ENCODE measurements at regions not wholly inside any gene's neighbourhood (a gene's known extent, or its start where the extent isn't known, plus 50 kb on each side); places are given as distances from the start of the nearest gene placed in this dataset.

- ATAC-seq (no peak), DNase-seq (ENCODE audit: low read depth in 1 of 2, low spot score in 1 of 2) (no peak), FAIRE-seq (no peak)
- TF ChIP-seq HDAC2 (IDR thresholded peaks at IDR 0.05) = no peak
- peak; percentile 54 for TF ChIP-seq ZFP36 (IDR thresholded peaks at IDR 0.05; ENCODE audit: borderline replicate concordance, partially characterized antibody)
- CTCF ChIA-PET = interaction anchor here (0.6 to 6.3 kb wide), 6 partner anchors 21 to 202 kb away, joined by 3 to 73 read pairs (median 4); no protein-coding TSS in a partner anchor
- H3K9me3 ChIP-seq = no peaks in the 10 kb centered on the region
- POLR2A ChIA-PET = interaction anchor here (0.5 to 7.0 kb wide), 2 partner anchors 22 to 127 kb away, joined by 3 to 42 read pairs; partner anchors contain the start of gene GADD45A
- peak overlapping the region; percentile 83 for H3K4me2 ChIP-seq
- H3K4me1 ChIP-seq = peaks cover 30% of the 10 kb centered on the region
- peak overlapping the region; percentile 27; the same call in 1 of the 3 replicates for H3K4me3 ChIP-seq
- peak overlapping the region; percentile 65 to 81; a peak in 5 of 6 replicates for H3K27ac ChIP-seq
- WGBS (ENCODE audit: missing lambda C conversion rate) = 81% methylated on average over 9 of the region's 9 CpGs
Observed at GRCh38 chr1:67558449-67559193, 126.4 kb upstream of the GADD45A start.

GRCh38 chr1:67559222-67559700 lies 125.7 kb upstream of the GADD45A start:
- H3K4me2 ChIP-seq = peak overlapping the region; percentile 83
- H3K9me3 ChIP-seq = no peaks in the 10 kb centered on the region
- WGBS (ENCODE audit: missing lambda C conversion rate) = 16% methylated on average over 11 of the region's 16 CpGs
- peak overlapping the region; percentile 65 to 81 for H3K27ac ChIP-seq
- DNase-seq (ENCODE audit: low read depth in 1 of 2, low spot score in 1 of 2) (peak; percentile 30 to 31), ATAC-seq (peak; percentile 63 to 72), FAIRE-seq (no peak)
- peaks cover 30% of the 10 kb centered on the region for H3K4me1 ChIP-seq
- ChIA-PET CTCF (interaction anchor here (1.5 to 6.3 kb wide), 4 partner anchors 22 to 201 kb away, joined by 4 to 73 read pairs (median 14); no protein-coding TSS in a partner anchor), POLR2A (interaction anchor here (7.0 kb wide), 1 partner anchor 126 kb away, joined by 42 read pairs; the partner anchor contains the start of gene GADD45A)
- peak overlapping the region; percentile 27; the same call in 1 of the 3 replicates for H3K4me3 ChIP-seq
- no peak for TF ChIP-seq FOXS1 (CRISPR knock-in tag; IDR thresholded peaks at IDR 0.05)
- no peak for TF ChIP-seq SMC3 (IDR thresholded peaks at IDR 0.05)
- no peak for TF ChIP-seq RARB (CRISPR knock-in tag; IDR thresholded peaks at IDR 0.05)
- no peak for TF ChIP-seq HDAC2 (IDR thresholded peaks at IDR 0.05)
- TF ChIP-seq ZSCAN20 (CRISPR knock-in tag; IDR thresholded peaks at IDR 0.05) = no peak
- no peak for TF ChIP-seq NPAS2 (CRISPR knock-in tag; IDR thresholded peaks at IDR 0.05; ENCODE audit: borderline replicate concordance)
- TF ChIP-seq CHD2 (IDR thresholded peaks at IDR 0.05; ENCODE audit: low read length, partially characterized antibody) = no peak
- TF ChIP-seq HOXA7 (CRISPR knock-in tag; IDR thresholded peaks at IDR 0.05) = no peak
- TF ChIP-seq FOSL2 (IDR thresholded peaks at IDR 0.05) = no peak
- TF ChIP-seq FOSL2 (CRISPR knock-in tag; IDR thresholded peaks at IDR 0.05) = no peak
- TF ChIP-seq USF2 (IDR thresholded peaks at IDR 0.05) = no peak
- no peak for TF ChIP-seq MAZ (IDR thresholded peaks at IDR 0.05; ENCODE audit: borderline replicate concordance, low read depth, low read length)
- TF ChIP-seq CBX2 (IDR thresholded peaks at IDR 0.05; ENCODE audit: borderline replicate concordance, low read depth) = no peak
- TF ChIP-seq MYC (IDR thresholded peaks at IDR 0.05; ENCODE audit: borderline replicate concordance, low read length) = no peak
- no peak for TF ChIP-seq RCOR1 (IDR thresholded peaks at IDR 0.05; ENCODE audit: low read depth, low read length)
- TF ChIP-seq BCL3 (IDR thresholded peaks at IDR 0.05) = no peak
- no peak for TF ChIP-seq NR3C1 (IDR thresholded peaks at IDR 0.05)

GRCh38 chr1:67560580-67561255 lies 124.3 kb upstream of the GADD45A start:
- WGBS (ENCODE audit: missing lambda C conversion rate) = 79% methylated on average over 10 of the region's 10 CpGs
- Histone ChIP-seq H3K27ac (peak overlapping the region in 1 of 2 experiments; percentile 15; a peak in 1 of 6 replicates), H3K9me3 (no peaks in the 10 kb centered on the region), H3K4me1 (peaks cover 30% of the 10 kb centered on the region), H3K4me3 (no peak overlapping the region), H3K4me2 (no peak overlapping the region)
- no peak for DNase-seq (ENCODE audit: low read depth in 1 of 2, low spot score in 1 of 2)
- POLR2A ChIA-PET = interaction anchor here (7.0 kb wide), 1 partner anchor 125 kb away, joined by 42 read pairs; the partner anchor contains the start of gene GADD45A
- FAIRE-seq = no peak
- CTCF ChIA-PET = interaction anchor here (0.8 to 6.3 kb wide), 38 partner anchors 8 to 271 kb away, joined by 3 to 73 read pairs (median 4); partner anchors contain the start of gene GADD45A
- TF ChIP-seq, protein P1, sequence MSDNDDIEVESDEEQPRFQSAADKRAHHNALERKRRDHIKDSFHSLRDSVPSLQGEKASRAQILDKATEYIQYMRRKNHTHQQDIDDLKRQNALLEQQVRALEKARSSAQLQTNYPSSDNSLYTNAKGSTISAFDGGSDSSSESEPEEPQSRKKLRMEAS (IDR thresholded peaks at IDR 0.05) = no peak
- 0 out of 4 replicates have a peak, but pooled peaks of 1 of the 2 experiments have one; percentile 10 for TF ChIP-seq CEBPB (IDR thresholded peaks at IDR 0.05)
- ATAC-seq = peak in 1 of 2 experiments; percentile 41; a peak in 3 of 6 replicates
